K562 (cell line): ENCODE measurements at regions not wholly inside any gene's neighbourhood (a gene's known extent, or its start where the extent isn't known, plus 50 kb on each side); places are given as distances from the start of the nearest gene placed in this dataset.

ENCODE experiments used
- ATAC-seq: fragments of 200-7000 bp; cut with Tn5 transposase; 3 replicates; pipeline ENCODE4 v1.9.1; 2020; ENCODE audit warnings: moderate library complexity
- BruUV-seq: library from RNA; stranded (reverse); fragments of 400-500 nt; replicated peaks from 2 replicates; lab custom pipeline; 2021; lab: Mats Ljungman, UMichigan
- CTCF ChIA-PET: fragments of 300-600 bp; formaldehyde crosslinking; extraction: SDS; loops from one replicate; lab custom pipeline; 2021; ENCODE audit warnings: low intra/inter-chr PET ratio; lab: Yijun Ruan, JAX
- POLR2A ChIA-PET: fragments of 300-600, 350-650 bp; sonication (Branson Sonifier 250); formaldehyde crosslinking; extraction: SDS; loops from one replicate; lab custom pipeline; 2021; ENCODE audit warnings: antibody characterized with exemption, inconsistent platforms; lab: Yijun Ruan, JAX
- DNase-seq, 4 experiments: peaks; one replicate each; pipeline versions ENCODE4 v3.0.0 to v3.0.0-alpha.2; 2011 to 2018; ENCODE audit warnings: low spot score in 3 of 4, mixed read lengths in 3 of 4; ENCODE audit errors: extremely low read depth in 1 of 4
- FAIRE-seq: peaks from 2 replicates; lab custom pipeline; 2011; peaks lifted over from hg19 to GRCh38; lab: Jason Lieb, UNC
- H2AFZ ChIP-seq: 2 replicates; pipeline ENCODE4 v1.6.0; 2011; ENCODE audit warnings: low read depth, low read length, control low read depth, inconsistent platforms
- H3K27ac ChIP-seq: fragments of 200-600 bp; 3 replicates; pipeline ENCODE4 v1.8.0; 2011; ENCODE audit warnings: low read depth, mild to moderate bottlenecking, control low read depth, inconsistent platforms, low read length, moderate library complexity, mixed read lengths; ENCODE audit errors: extremely low read depth
- H3K27me3 ChIP-seq, 2 experiments: fragments of 300-600 bp in 1 of 2; 2 replicates in 1 of 2; 3 replicates in 1 of 2; pipeline versions ENCODE4 v1.6.0 to v1.8.0; 2011; ENCODE audit warnings: inconsistent platforms in 2 of 2, low read length in 2 of 2, mild to moderate bottlenecking in 1 of 2, mixed read lengths in 1 of 2, moderate library complexity in 1 of 2; ENCODE audit not compliant: control insufficient read depth in 2 of 2, insufficient read depth in 2 of 2
- H3K36me3 ChIP-seq: fragments of 300-600 bp; 3 replicates; pipeline ENCODE4 v1.8.0; 2011; ENCODE audit warnings: mild to moderate bottlenecking, low read length, inconsistent platforms; ENCODE audit not compliant: control insufficient read depth, insufficient read depth
- H3K4me1 ChIP-seq, 2 experiments: fragments of 200-600 bp in 1 of 2; replicated peaks in 1 of 2; 2 replicates in 1 of 2; 3 replicates in 1 of 2; pipeline versions ENCODE4 v1.5.1 to v1.8.0; 2011; ENCODE audit warnings: inconsistent platforms in 2 of 2, low read length in 2 of 2, mild to moderate bottlenecking in 1 of 2, mixed read lengths in 1 of 2, moderate library complexity in 1 of 2; ENCODE audit not compliant: control insufficient read depth in 2 of 2, insufficient read depth in 2 of 2
- H3K4me2 ChIP-seq: 2 replicates; pipeline ENCODE4 v1.6.1; 2011; ENCODE audit warnings: low read length, control low read depth, inconsistent platforms, mixed read lengths; ENCODE audit not compliant: insufficient read depth
- H3K4me3 ChIP-seq: fragments of 200-600 bp; sonication (generic), shearing (Covaris generic); 2 replicates; pipeline ENCODE4 v1.5.1; 2016; ENCODE audit warnings: control low read depth, inconsistent platforms
- H3K79me2 ChIP-seq: fragments of 200-600 bp; 3 replicates; pipeline ENCODE4 v1.8.0; 2011; ENCODE audit warnings: low read length, inconsistent platforms; ENCODE audit not compliant: control insufficient read depth, insufficient read depth
- H3K9ac ChIP-seq, 2 experiments: 2 replicates each; pipeline versions ENCODE4 v1.6.0 to v1.6.1; 2011; ENCODE audit warnings: low read depth in 2 of 2, low read length in 2 of 2, control low read depth in 1 of 2, inconsistent platforms in 1 of 2, mild to moderate bottlenecking in 1 of 2, mixed read lengths in 1 of 2; ENCODE audit not compliant: insufficient read depth in 1 of 2
- H3K9me1 ChIP-seq: one replicate; pipeline ENCODE4 v1.6.0; 2011; ENCODE audit warnings: inconsistent platforms, mild to moderate bottlenecking, low read length, moderate library complexity; ENCODE audit not compliant: control insufficient read depth, insufficient read depth
- H3K9me3 ChIP-seq: replicated peaks from 2 replicates; pipeline ENCODE4 v1.5.1; 2011; ENCODE audit warnings: low read depth, low read length, inconsistent platforms; ENCODE audit not compliant: control insufficient read depth, insufficient read depth
- H4K20me1 ChIP-seq: replicated peaks from 2 replicates; pipeline ENCODE4 v1.6.1; 2011; ENCODE audit warnings: low read length, inconsistent platforms, mixed read lengths; ENCODE audit not compliant: control insufficient read depth, insufficient read depth
- E2F5 ChIP-seq: sonication (generic); formaldehyde crosslinking; IDR thresholded peaks from 2 replicates; pipeline ENCODE4 v1.8.0; 2022; ENCODE audit warnings: mild to moderate bottlenecking, missing genetic modification reagents
- HMG20A ChIP-seq: fragments of 450-650 bp; formaldehyde crosslinking; conservative IDR thresholded peaks from 2 replicates; pipeline ENCODE4 v1.4.0; 2020; ENCODE audit warnings: mild to moderate bottlenecking, mixed read lengths
- LARP7 ChIP-seq: fragments of 450-650 bp; IDR thresholded peaks from 2 replicates; pipeline ENCODE4 v1.6.1; 2016
- MED1 ChIP-seq: sonication (generic); formaldehyde crosslinking; IDR thresholded peaks from 2 replicates; pipeline ENCODE4 v1.8.1; 2023; ENCODE audit warnings: missing genetic modification reagents, borderline replicate concordance
- NR2C2 ChIP-seq, 2 experiments: fragments of 200-800 bp in 1 of 2; sonication (Bioruptor generic) in 1 of 2; sonication (generic) in 1 of 2; formaldehyde crosslinking in 1 of 2; IDR thresholded peaks; 2 replicates each; pipeline versions ENCODE4 v1.6.1 to v1.8.0; 2016 to 2022; ENCODE audit warnings: mild to moderate bottlenecking in 1 of 2, missing compliant biosample characterization in 1 of 2, missing genetic modification characterization in 1 of 2, missing genetic modification reagents in 1 of 2
- XRCC4 ChIP-seq: IDR thresholded peaks from one replicate; pipeline ENCODE4 v1.6.1; 2011; ENCODE audit not compliant: insufficient read depth, insufficient read length; ENCODE audit errors: extremely low read depth
- YY1 ChIP-seq, 3 experiments: IDR thresholded peaks; 2 replicates each; pipeline ENCODE4 v1.6.1; 2011; ENCODE audit warnings: low read length in 2 of 3, mild to moderate bottlenecking in 2 of 3, moderate library complexity in 2 of 3, borderline replicate concordance in 1 of 3, control low read depth in 1 of 3, low read depth in 1 of 3; ENCODE audit not compliant: insufficient read depth in 3 of 3, insufficient replicate concordance in 2 of 3, control insufficient read depth in 1 of 3, insufficient read length in 1 of 3; ENCODE audit errors: extremely low read depth in 1 of 3
- ZNF124 ChIP-seq: sonication (generic); formaldehyde crosslinking; IDR thresholded peaks from 2 replicates; pipeline ENCODE4 v1.8.1; 2022; ENCODE audit warnings: missing genetic modification reagents
- ZNF589 ChIP-seq: fragments of 200-800 bp; sonication (Bioruptor generic); IDR thresholded peaks from 2 replicates; pipeline ENCODE4 v1.6.1; 2016; ENCODE audit warnings: low read depth, missing genetic modification characterization, missing compliant biosample characterization
- WGBS: fragments of 100-300 bp; shearing (Covaris generic); methylation state at CpG from one replicate; pipeline ENCODE4 v1.1.6; 2016; ENCODE audit warnings: low coverage, mixed read lengths; ENCODE audit not compliant: insufficient coverage; ENCODE audit errors: missing lambda C conversion rate; 5-methylcytosine and 5-hydroxymethylcytosine counted together
- in situ Hi-C: fragments of 300-500 bp; cut with MboI; formaldehyde crosslinking; loops from 4 replicates; pipeline ENCODE4 v1.15.0; 2018; ENCODE audit warnings: inconsistent platforms, mixed read lengths
- intact Hi-C: fragments of 100-400 bp; cut with micrococcal nuclease; formaldehyde crosslinking; loops from 2 replicates; pipeline ENCODE4 v1.14.2; 2022

GRCh38 chr1:199123615-199124014 lies 484.8 kb downstream of the PTPRC start:
- in situ Hi-C loops (no loop called here), intact Hi-C loops (no loop called here)
- Histone ChIP-seq H3K9me3 (peaks cover 2% of the 10 kb centered on the region; the same call in 1 of the 2 replicates), H3K27me3 (no peaks in the 10 kb centered on the region), H2AFZ (no peak overlapping the region), H3K4me1 (no peaks in the 10 kb centered on the region), H3K9me1 (no peaks in the 10 kb centered on the region), H3K4me3 (no peak overlapping the region), H3K9ac (no peak overlapping the region), H4K20me1 (no peaks in the 10 kb centered on the region), H3K79me2 (no peaks in the 10 kb centered on the region), H3K4me2 (no peak overlapping the region), H3K36me3 (no peaks in the 10 kb centered on the region), H3K27ac (no peak overlapping the region)
- DNase-seq (no peak), FAIRE-seq (no peak), ATAC-seq (no peak)
- POLR2A ChIA-PET = no interaction called here
- CTCF ChIA-PET = no interaction called here
- TF ChIP-seq ZNF124 (CRISPR knock-in tag) = no peak
- no peak for TF ChIP-seq E2F5 (CRISPR knock-in tag)
- TF ChIP-seq YY1 (IDR thresholded peaks at IDR 0.05; ENCODE audit: borderline replicate concordance in 1 of 3, control insufficient read depth in 1 of 3, extremely low read depth in 1 of 3, insufficient read depth in 3 of 3, insufficient read length in 1 of 3, insufficient replicate concordance in 2 of 3, low read depth in 1 of 3, low read length in 2 of 3) = no peak
- TF ChIP-seq NR2C2 (CRISPR knock-in tag; IDR thresholded peaks at IDR 0.05) = no peak
- TF ChIP-seq NR2C2 (tag; IDR thresholded peaks at IDR 0.05) = no peak
- TF ChIP-seq HMG20A = no peak
- no peak for TF ChIP-seq LARP7
- no peak for TF ChIP-seq ZNF589 (CRISPR knock-in tag)
- TF ChIP-seq MED1 (CRISPR knock-in tag) = no peak
- TF ChIP-seq XRCC4 = no peak
- no TSS peak for BruUV-seq
- 1% methylated on average over 4 of the region's 4 CpGs for WGBS
